ENCODE measurements at regions not wholly inside any gene's neighbourhood (a gene's known extent, or its start where the extent isn't known, plus 50 kb on each side); places are given as distances from the start of the nearest gene placed in this dataset.

DNA sequence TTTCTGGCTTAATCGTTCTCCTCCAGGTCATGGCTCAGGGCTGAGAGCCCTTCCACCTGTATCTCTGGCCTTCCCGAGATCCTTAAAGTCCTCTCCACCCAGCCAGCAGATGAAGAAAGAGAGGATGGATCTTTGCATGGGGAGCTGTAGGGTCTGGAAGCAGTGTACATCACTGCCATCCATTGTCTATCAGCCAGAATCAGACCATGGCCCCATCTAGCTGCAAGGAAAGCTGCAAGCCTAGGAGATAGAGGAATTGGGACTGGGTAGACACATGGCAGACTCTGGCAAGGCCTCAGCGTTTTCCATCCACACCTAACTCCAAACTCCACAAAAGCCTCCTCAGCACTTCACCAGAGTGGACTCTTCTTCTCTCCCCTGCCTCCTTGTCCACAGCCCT is 113.8 kb upstream of the MAFB start:
- TF ChIP-seq, protein P1, sequence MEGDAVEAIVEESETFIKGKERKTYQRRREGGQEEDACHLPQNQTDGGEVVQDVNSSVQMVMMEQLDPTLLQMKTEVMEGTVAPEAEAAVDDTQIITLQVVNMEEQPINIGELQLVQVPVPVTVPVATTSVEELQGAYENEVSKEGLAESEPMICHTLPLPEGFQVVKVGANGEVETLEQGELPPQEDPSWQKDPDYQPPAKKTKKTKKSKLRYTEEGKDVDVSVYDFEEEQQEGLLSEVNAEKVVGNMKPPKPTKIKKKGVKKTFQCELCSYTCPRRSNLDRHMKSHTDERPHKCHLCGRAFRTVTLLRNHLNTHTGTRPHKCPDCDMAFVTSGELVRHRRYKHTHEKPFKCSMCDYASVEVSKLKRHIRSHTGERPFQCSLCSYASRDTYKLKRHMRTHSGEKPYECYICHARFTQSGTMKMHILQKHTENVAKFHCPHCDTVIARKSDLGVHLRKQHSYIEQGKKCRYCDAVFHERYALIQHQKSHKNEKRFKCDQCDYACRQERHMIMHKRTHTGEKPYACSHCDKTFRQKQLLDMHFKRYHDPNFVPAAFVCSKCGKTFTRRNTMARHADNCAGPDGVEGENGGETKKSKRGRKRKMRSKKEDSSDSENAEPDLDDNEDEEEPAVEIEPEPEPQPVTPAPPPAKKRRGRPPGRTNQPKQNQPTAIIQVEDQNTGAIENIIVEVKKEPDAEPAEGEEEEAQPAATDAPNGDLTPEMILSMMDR (conservative IDR thresholded peaks at IDR 0.05; ENCODE audit: low read depth, low read length), result no peak
- Histone ChIP-seq H4K20me1 (ENCODE audit: insufficient read depth) (no peaks in the 10 kb centered on the region), H3K4me2 (no peak overlapping the region), H3K4me1 (ENCODE audit: low read depth, poor library complexity, severe bottlenecking) (no peaks in the 10 kb centered on the region), H3K36me3 (ENCODE audit: insufficient read depth) (no peaks in the 10 kb centered on the region), H3K27ac (no peak overlapping the region), H2AFZ (ENCODE audit: low read depth) (no peak overlapping the region), H3K79me2 (ENCODE audit: insufficient read depth, low read depth) (no peaks in the 10 kb centered on the region), H3K27me3 (ENCODE audit: insufficient read depth, low read depth) (no peaks in the 10 kb centered on the region), H3K4me3 (IDR thresholded peaks at IDR 0.05; ENCODE audit: insufficient read depth, low read depth, low read length) (no peak overlapping the region), H3K9ac (no peak overlapping the region)

DNA sequence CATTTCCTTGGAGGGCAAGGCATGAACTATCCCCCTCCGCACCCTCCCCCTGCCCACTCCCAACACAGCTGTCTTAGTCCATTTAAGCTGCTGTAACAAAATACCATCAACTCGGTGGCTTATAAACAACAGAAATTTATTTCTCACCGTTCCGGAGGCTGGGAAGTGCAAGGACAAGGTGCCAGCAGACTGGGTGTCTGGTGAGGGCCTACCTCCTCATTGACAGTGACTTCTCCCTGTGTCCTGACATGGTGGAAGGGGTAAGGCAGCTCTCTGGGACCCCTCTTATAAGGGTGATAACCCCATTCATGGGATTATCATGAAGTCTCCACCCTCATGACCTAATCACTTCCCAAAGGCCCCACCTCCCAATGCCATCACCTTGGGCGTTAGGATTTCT is 114.3 kb upstream of the MAFB start:
- no peaks in the 10 kb centered on the region for H3K36me3 ChIP-seq (ENCODE audit: insufficient read depth)
- no peak overlapping the region for H3K4me2 ChIP-seq
- no peaks in the 10 kb centered on the region for H4K20me1 ChIP-seq (ENCODE audit: insufficient read depth)
- H3K9ac ChIP-seq, result no peak overlapping the region
- H3K27me3 ChIP-seq (ENCODE audit: insufficient read depth, low read depth), result no peaks in the 10 kb centered on the region
- TF ChIP-seq, protein P1 (conservative IDR thresholded peaks at IDR 0.05; ENCODE audit: low read depth, low read length), result no peak
- no peak overlapping the region for H3K27ac ChIP-seq
- no peaks in the 10 kb centered on the region for H3K79me2 ChIP-seq (ENCODE audit: insufficient read depth, low read depth)
- H3K4me1 ChIP-seq (ENCODE audit: low read depth, poor library complexity, severe bottlenecking), result no peaks in the 10 kb centered on the region
- H3K4me3 ChIP-seq (IDR thresholded peaks at IDR 0.05; ENCODE audit: insufficient read depth, low read depth, low read length), result no peak overlapping the region
- H2AFZ ChIP-seq (ENCODE audit: low read depth), result no peak overlapping the region

DNA sequence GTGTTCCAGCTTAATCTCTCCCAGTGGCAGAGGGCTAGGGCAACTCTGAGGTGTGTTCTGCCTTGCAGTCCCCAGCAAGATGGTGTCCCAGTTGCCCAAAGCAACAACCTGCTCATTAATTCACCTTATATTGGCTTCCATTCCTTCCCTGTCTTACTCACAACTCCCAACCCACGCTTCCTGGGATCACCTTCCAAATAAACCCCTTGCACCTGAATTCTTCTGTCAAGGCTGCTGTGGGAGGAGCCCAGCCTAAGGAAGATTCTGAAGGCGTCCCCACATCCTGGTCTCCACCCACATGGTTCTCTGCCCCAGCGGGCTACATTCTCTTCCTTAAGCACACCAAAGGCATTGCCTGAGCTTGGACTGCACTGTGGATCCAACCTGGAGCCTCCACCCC is 116.6 kb upstream of the MAFB start:
- Histone ChIP-seq H3K27ac (no peak overlapping the region), H3K79me2 (ENCODE audit: insufficient read depth, low read depth) (no peaks in the 10 kb centered on the region), H3K4me3 (IDR thresholded peaks at IDR 0.05; ENCODE audit: insufficient read depth, low read depth, low read length) (no peak overlapping the region), H2AFZ (ENCODE audit: low read depth) (no peak overlapping the region), H4K20me1 (ENCODE audit: insufficient read depth) (no peaks in the 10 kb centered on the region), H3K4me1 (ENCODE audit: low read depth, poor library complexity, severe bottlenecking) (no peaks in the 10 kb centered on the region), H3K4me2 (no peak overlapping the region), H3K36me3 (ENCODE audit: insufficient read depth) (no peaks in the 10 kb centered on the region), H3K27me3 (ENCODE audit: insufficient read depth, low read depth) (no peaks in the 10 kb centered on the region), H3K9ac (no peak overlapping the region)
- TF ChIP-seq, protein P1 (conservative IDR thresholded peaks at IDR 0.05; ENCODE audit: low read depth, low read length), result no peak

DNA sequence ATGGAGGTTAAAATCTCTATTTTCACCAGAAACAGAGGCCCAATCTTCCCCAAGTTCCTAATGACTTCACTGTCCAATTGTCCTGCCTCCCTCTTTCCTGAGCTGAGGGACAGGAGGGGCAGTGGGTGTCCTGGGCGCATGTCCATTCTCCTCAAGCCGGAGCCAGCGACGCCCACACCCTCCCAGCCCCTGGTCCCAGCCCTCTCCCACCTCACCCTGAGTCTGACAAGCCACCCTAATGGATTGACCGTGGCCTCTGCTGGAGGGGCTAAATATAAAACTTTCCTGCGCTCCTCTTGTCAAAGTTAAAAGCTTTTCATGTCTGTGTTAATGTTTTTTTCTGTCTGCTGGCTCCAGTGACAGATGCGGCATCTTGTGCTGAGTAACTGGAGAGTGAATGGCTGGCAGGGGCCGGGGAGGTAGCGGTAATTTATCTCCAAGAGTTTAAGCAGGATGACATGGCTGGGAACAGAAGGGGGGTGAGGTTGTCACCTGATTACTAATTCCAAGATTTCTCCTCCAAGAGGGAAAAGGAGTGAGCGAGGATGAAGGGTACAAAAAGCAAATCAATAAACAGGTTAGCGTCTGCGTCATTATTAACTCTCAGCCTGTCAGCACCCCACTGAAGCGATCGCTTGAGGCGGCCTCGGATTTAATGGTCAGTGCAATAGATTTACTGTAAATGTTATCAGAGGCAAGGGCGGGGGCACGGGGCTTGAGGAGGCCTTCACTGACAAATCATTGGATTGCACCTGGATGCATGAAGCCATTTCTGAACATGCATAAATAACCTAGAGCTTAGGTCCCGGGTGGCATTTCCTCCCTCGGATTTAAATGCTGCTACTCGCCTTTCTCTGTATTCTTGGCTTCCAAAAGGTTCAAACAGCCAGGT is 118.1 kb upstream of the MAFB start:
- Histone ChIP-seq H3K4me3 (IDR thresholded peaks at IDR 0.05; ENCODE audit: insufficient read depth, low read depth, low read length) (no peak overlapping the region), H3K27ac (no peak overlapping the region), H3K4me2 (no peak overlapping the region), H3K4me1 (ENCODE audit: low read depth, poor library complexity, severe bottlenecking) (no peaks in the 10 kb centered on the region), H3K36me3 (ENCODE audit: insufficient read depth) (no peaks in the 10 kb centered on the region), H2AFZ (ENCODE audit: low read depth) (no peak overlapping the region), H3K27me3 (ENCODE audit: insufficient read depth, low read depth) (no peaks in the 10 kb centered on the region), H3K79me2 (ENCODE audit: insufficient read depth, low read depth) (no peaks in the 10 kb centered on the region), H3K9ac (no peak overlapping the region), H4K20me1 (ENCODE audit: insufficient read depth) (no peaks in the 10 kb centered on the region)
- TF ChIP-seq, protein P1 (conservative IDR thresholded peaks at IDR 0.05; ENCODE audit: low read depth, low read length), result no peak
